ENCODE measurements at regions not wholly inside any gene's neighbourhood (a gene's known extent, or its start where the extent isn't known, plus 50 kb on each side); places are given as distances from the start of the nearest gene placed in this dataset.

- CTCF ChIA-PET = no interaction called here
- Mint-ChIP-seq H3K4me1 (ENCODE audit: low read depth, unreplicated experiment) (no peaks in the 10 kb centered on the region), H3K36me3 (ENCODE audit: insufficient read depth, unreplicated experiment) (no peaks in the 10 kb centered on the region), H3K27me3 (ENCODE audit: unreplicated experiment) (no peaks in the 10 kb centered on the region), H3K4me3 (ENCODE audit: low read depth, unreplicated experiment) (no peak overlapping the region), H3K9me3 (ENCODE audit: low read depth, unreplicated experiment) (no peaks in the 10 kb centered on the region), H3K27ac (ENCODE audit: unreplicated experiment) (no peak overlapping the region)
- intact Hi-C loops (cut with micrococcal nuclease; ENCODE audit: unreplicated experiment) = no loop called here
- BruUV-seq (replicated peaks) = no TSS peak
- TF ChIP-seq, protein P1, sequence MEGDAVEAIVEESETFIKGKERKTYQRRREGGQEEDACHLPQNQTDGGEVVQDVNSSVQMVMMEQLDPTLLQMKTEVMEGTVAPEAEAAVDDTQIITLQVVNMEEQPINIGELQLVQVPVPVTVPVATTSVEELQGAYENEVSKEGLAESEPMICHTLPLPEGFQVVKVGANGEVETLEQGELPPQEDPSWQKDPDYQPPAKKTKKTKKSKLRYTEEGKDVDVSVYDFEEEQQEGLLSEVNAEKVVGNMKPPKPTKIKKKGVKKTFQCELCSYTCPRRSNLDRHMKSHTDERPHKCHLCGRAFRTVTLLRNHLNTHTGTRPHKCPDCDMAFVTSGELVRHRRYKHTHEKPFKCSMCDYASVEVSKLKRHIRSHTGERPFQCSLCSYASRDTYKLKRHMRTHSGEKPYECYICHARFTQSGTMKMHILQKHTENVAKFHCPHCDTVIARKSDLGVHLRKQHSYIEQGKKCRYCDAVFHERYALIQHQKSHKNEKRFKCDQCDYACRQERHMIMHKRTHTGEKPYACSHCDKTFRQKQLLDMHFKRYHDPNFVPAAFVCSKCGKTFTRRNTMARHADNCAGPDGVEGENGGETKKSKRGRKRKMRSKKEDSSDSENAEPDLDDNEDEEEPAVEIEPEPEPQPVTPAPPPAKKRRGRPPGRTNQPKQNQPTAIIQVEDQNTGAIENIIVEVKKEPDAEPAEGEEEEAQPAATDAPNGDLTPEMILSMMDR (IDR thresholded peaks at IDR 0.05; ENCODE audit: unreplicated experiment) = no peak
- no peak for DNase-seq
These were observed 101.3 kb upstream of the ANO1 start for GRCh38 chr11:69976794-69977193.

- Mint-ChIP-seq H3K36me3 (ENCODE audit: insufficient read depth, unreplicated experiment) (no peaks in the 10 kb centered on the region), H3K4me3 (ENCODE audit: low read depth, unreplicated experiment) (no peak overlapping the region), H3K9me3 (ENCODE audit: low read depth, unreplicated experiment) (no peaks in the 10 kb centered on the region), H3K4me1 (ENCODE audit: low read depth, unreplicated experiment) (no peaks in the 10 kb centered on the region), H3K27me3 (ENCODE audit: unreplicated experiment) (no peaks in the 10 kb centered on the region), H3K27ac (ENCODE audit: unreplicated experiment) (no peak overlapping the region)
- DNase-seq = no peak
- TF ChIP-seq, protein P1 (IDR thresholded peaks at IDR 0.05; ENCODE audit: unreplicated experiment) = no peak
- CTCF ChIA-PET = interaction anchor here (0.8 kb wide), 1 partner anchor 12 kb away, joined by 3 read pairs; no protein-coding TSS in a partner anchor
- intact Hi-C loops (cut with micrococcal nuclease; ENCODE audit: unreplicated experiment) = no loop called here
- no TSS peak for BruUV-seq (replicated peaks)
These were observed 100.2 kb upstream of the ANO1 start for GRCh38 chr11:69977951-69978350.

DNA sequence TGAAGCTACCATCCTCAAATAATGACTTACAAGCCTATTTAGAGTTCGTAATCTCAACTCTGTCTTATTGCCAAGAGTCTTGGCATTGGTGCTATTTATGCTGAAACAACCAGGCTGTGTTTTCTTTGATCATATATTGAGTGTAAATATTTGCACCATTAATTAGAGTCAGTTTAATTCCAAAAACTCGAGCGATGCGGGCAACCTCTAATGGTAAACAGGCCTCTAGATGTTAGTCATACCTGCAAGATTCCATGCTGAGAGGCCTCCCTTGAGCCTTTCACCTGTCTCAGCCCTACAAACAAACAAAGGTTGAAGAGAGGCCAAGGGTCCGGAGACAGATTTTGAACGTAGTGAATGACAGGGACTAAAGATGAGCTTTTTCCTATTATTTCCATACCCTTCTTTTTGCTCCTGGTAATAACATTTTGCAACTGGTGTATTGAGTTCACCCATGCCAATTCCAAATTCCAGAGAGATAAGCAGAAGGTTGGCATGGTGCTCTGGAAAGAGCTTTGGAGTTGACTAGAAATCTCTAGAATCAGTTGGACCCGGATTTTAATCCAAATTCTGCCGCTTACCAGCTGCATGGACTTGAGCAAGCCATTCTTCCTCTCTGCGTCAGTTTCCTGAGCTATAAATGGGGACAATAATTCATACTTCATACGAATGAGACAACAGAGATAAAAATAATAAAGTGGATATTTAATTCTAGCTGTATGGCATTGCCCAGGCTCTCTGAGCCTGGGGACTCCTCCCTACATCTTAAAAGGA is 99.1 kb upstream of the ANO1 start:
- intact Hi-C loops (cut with micrococcal nuclease; ENCODE audit: unreplicated experiment) = no loop called here
- H3K36me3 Mint-ChIP-seq (ENCODE audit: insufficient read depth, unreplicated experiment) = no peaks in the 10 kb centered on the region
- no peak for DNase-seq
- BruUV-seq (replicated peaks) = no TSS peak
- TF ChIP-seq, protein P1 (IDR thresholded peaks at IDR 0.05; ENCODE audit: unreplicated experiment) = no peak
- no peak overlapping the region for H3K27ac Mint-ChIP-seq (ENCODE audit: unreplicated experiment)
- no peaks in the 10 kb centered on the region for H3K4me1 Mint-ChIP-seq (ENCODE audit: low read depth, unreplicated experiment)
- CTCF ChIA-PET = interaction anchor here (0.6 to 0.8 kb wide), 3 partner anchors 13 to 240 kb away, joined by 3 to 5 read pairs (median 3); no protein-coding TSS in a partner anchor
- no peaks in the 10 kb centered on the region for H3K9me3 Mint-ChIP-seq (ENCODE audit: low read depth, unreplicated experiment)
- peaks cover 8% of the 10 kb centered on the region for H3K27me3 Mint-ChIP-seq (ENCODE audit: unreplicated experiment)
- no peak overlapping the region for H3K4me3 Mint-ChIP-seq (ENCODE audit: low read depth, unreplicated experiment)

DNA sequence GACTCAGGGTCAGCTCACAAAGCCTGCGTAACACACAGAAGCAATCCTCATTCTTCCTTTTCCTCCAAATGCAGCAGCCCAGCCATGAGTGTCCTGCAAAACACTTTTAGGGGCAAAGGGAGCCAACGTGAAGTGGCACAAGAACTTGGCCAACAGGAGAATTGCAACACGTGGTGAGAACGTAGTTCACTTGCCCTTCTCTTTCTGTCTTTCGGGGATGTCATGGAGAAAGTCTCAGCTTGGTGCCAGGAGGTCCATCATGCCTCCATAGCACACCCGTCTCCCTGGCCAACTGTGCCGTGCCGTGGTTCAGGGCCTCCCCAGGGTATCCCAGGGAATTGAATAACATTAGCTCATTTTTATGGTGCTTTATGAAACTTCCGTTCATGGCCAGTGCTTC is 98.5 kb upstream of the ANO1 start:
- CTCF ChIA-PET = no interaction called here
- Mint-ChIP-seq H3K27ac (ENCODE audit: unreplicated experiment) (no peak overlapping the region), H3K9me3 (ENCODE audit: low read depth, unreplicated experiment) (no peaks in the 10 kb centered on the region), H3K4me1 (ENCODE audit: low read depth, unreplicated experiment) (no peaks in the 10 kb centered on the region), H3K27me3 (ENCODE audit: unreplicated experiment) (peaks cover 14% of the 10 kb centered on the region), H3K4me3 (ENCODE audit: low read depth, unreplicated experiment) (no peak overlapping the region), H3K36me3 (ENCODE audit: insufficient read depth, unreplicated experiment) (no peaks in the 10 kb centered on the region)
- TF ChIP-seq, protein P1 (IDR thresholded peaks at IDR 0.05; ENCODE audit: unreplicated experiment) = no peak
- no peak for DNase-seq
- no TSS peak for BruUV-seq (replicated peaks)
- intact Hi-C loops (cut with micrococcal nuclease; ENCODE audit: unreplicated experiment) = no loop called here
